ENCODE measurements at regions not wholly inside any gene's neighbourhood (a gene's known extent, or its start where the extent isn't known, plus 50 kb on each side); places are given as distances from the start of the nearest gene placed in this dataset.

- no peak overlapping the region for H3T11ph ChIP-seq (ENCODE audit: low read length)
- no peak overlapping the region for H3K4me2 ChIP-seq (ENCODE audit: insufficient read depth, insufficient read length, low read length)
- H3K23ac ChIP-seq (ENCODE audit: insufficient read length, low read depth, low read length), result no peak overlapping the region
- H2BK12ac ChIP-seq (ENCODE audit: insufficient read length, low read depth, low read length), result no peak overlapping the region
- H3K9me3 ChIP-seq (ENCODE audit: control insufficient read depth, low read depth, low read length), result no peaks in the 10 kb centered on the region
- H3K4ac ChIP-seq (ENCODE audit: low read depth, low read length), result no peak overlapping the region
- Mint-ChIP-seq H3K4me3 (no peak overlapping the region), H3K9me3 (peaks cover 0 to 3% of the 10 kb centered on the region in 2 experiments; a peak in 1 of 5 replicates), H3K36me3 (ENCODE audit: insufficient read depth in 1 of 3, low read depth in 3 of 3) (peaks cover 0 to 6% (median 4%) of the 10 kb centered on the region in 3 experiments; a peak in 4 of 7 replicates), H3K27me3 (ENCODE audit: low read depth) (no peaks in the 10 kb centered on the region), H3K4me1 (peaks cover 6% of the 10 kb centered on the region in 2 experiments; a peak in 3 of 4 replicates), H3K27ac (no peak overlapping the region)
- H4K20me1 ChIP-seq (ENCODE audit: control insufficient read depth, insufficient read depth, insufficient read length), result no peaks in the 10 kb centered on the region
- H2BK15ac ChIP-seq (ENCODE audit: low read depth, low read length), result no peak overlapping the region
- no peak overlapping the region for H4K91ac ChIP-seq (ENCODE audit: insufficient read length, low read depth, low read length)
- H2AK5ac ChIP-seq (ENCODE audit: insufficient read length, low read length), result no peak overlapping the region
- H2AFZ ChIP-seq (ENCODE audit: low read length), result no peak overlapping the region
- no peak overlapping the region for H3K27ac ChIP-seq (ENCODE audit: insufficient read length, low read depth, low read length)
- no peak overlapping the region for H3K9ac ChIP-seq (ENCODE audit: extremely low read depth, insufficient read length, low read length)
- WGBS (ENCODE audit: extremely low coverage, insufficient read length, low lambda C conversion rate), result no CpG with 5 or more reads among the region's 2 CpGs
- H4K8ac ChIP-seq (replicated peaks; ENCODE audit: insufficient read length, low read depth, low read length), result no peak overlapping the region
- no peaks in the 10 kb centered on the region for H3K79me1 ChIP-seq (ENCODE audit: insufficient read depth, low read depth, low read length, poor library complexity, severe bottlenecking)
- H2BK5ac ChIP-seq (ENCODE audit: insufficient read length, low read length), result no peak overlapping the region
- no peak overlapping the region for H3K14ac ChIP-seq (ENCODE audit: insufficient read depth, low read length)
- DNase-seq, result no peak
- H2BK20ac ChIP-seq (ENCODE audit: low read depth, low read length, poor library complexity, severe bottlenecking), result no peak overlapping the region
- H3K4me1 ChIP-seq (ENCODE audit: insufficient read depth, low read length), result no peaks in the 10 kb centered on the region
- no peak overlapping the region for H2BK120ac ChIP-seq (ENCODE audit: low read depth, low read length, poor library complexity, severe bottlenecking)
- TF ChIP-seq CTCF (conservative IDR thresholded peaks at IDR 0.05), result no peak
- H3K56ac ChIP-seq (ENCODE audit: insufficient read length, low read depth, low read length), result no peak overlapping the region
- no peaks in the 10 kb centered on the region for H3K23me2 ChIP-seq (ENCODE audit: insufficient read length, low read depth, low read length, poor library complexity, severe bottlenecking)
- H4K5ac ChIP-seq (ENCODE audit: insufficient read length, low read depth, low read length), result no peak overlapping the region
- no peaks in the 10 kb centered on the region for H3K79me2 ChIP-seq (ENCODE audit: insufficient read depth, low read length)
- no peaks in the 10 kb centered on the region for H3K27me3 ChIP-seq (ENCODE audit: insufficient read depth, low read length)
- H3K18ac ChIP-seq (ENCODE audit: insufficient read length, low read depth, low read length), result no peak overlapping the region
These were observed 1604.8 kb upstream of the ZEB2 start for GRCh38 chr2:146124741-146125140.
